ENCODE measurements at regions not wholly inside any gene's neighbourhood (a gene's known extent, or its start where the extent isn't known, plus 50 kb on each side); places are given as distances from the start of the nearest gene placed in this dataset.

DNA sequence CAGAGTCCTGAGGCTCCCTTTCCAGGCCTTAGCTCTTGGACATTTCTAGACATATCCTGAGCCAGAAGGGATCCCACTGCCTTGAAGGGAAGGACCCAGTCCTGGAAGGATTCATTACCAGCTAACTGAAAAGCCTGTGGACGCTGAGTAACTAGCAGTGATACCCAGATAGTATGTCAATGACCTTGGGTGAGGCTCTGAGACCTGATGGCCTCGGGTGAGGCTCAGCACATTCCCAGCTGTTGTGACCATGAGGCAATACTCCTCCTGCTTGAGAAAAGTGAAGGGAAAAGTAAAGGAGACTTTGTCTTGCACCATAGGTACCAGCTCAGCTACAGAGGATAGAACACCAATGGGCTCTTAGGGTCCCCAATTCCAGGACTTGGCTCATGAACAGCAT is 268.1 kb downstream of the DKK2 start:
- DNase-seq (ENCODE audit: low read depth in 2 of 2), result no peak

DNA sequence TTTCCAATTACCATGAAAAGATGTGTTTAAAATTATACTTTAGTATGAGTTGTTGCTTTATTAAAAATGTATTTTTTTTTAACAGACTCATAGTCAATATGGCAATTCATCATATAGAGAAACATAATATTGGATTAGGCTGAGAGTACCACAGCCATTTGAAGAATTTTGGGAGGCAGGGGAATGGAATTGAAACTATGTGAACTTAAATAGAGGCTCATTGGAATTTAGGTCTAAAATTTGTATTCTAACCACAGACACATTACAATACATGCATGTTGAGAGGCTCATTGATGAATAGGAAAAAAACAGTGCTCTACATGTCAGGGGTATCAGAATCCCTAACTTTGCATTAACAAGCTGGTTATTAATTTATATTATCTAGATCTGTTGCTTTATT is 269.6 kb downstream of the DKK2 start:
- no peak for DNase-seq (ENCODE audit: low read depth in 2 of 2)

DNA sequence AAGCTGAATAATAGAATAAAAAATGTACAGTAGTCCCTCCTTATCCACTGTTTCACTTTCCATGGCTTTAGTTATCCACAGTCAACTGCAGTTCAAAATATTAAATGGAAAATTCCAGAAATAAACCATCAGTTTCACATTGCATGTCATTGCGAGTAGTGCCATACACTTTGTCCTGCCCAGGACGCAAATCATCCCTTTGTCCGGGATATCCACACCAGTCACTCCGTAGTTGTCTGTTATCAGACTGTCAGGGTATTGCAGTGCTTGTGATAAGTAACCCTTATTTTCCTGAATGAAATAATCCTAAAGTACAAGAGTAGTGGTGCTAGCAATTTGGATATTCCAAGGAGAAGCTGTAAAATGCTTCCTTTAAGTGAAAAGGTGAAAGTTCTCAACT is 271.3 kb downstream of the DKK2 start:
- no peak for DNase-seq (ENCODE audit: low read depth in 2 of 2)

DNA sequence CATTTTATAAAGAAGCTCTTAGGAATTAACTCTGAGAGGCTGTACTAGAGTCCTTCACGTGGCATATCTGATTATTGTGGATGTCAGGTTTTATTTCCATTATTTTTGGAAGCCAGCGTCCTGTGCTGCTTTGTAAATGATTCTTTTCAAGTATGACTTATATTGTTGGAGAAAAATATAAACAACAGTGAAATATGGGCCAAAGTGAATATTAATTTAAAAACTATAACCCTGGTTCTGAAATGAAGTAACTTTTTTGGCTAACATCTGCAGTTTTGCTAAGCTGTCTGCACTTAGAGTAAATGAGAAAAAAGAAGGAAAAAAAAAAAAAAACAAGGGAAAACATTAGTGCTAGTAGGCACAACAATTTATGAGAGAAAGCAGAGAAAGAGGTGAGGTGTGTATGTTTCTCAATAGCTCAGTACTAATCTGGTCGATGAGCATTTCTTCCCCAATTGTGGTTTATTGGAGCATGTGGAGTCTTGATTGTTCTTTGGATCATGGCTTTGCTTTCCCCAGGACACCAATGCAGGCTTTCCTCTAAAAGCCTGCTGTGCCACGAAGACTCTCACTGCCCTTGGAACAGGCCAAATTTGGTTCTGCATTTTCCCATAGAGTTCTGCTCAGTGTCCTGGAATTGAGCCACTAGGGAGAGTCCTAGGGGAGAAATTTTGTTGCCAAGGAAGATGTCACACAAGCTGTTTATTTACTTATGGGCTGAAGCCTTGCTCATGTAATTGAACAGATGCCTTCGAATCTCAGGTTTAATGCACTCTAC is 273.3 kb downstream of the DKK2 start:
- no peak for DNase-seq (ENCODE audit: low read depth in 2 of 2)

DNA sequence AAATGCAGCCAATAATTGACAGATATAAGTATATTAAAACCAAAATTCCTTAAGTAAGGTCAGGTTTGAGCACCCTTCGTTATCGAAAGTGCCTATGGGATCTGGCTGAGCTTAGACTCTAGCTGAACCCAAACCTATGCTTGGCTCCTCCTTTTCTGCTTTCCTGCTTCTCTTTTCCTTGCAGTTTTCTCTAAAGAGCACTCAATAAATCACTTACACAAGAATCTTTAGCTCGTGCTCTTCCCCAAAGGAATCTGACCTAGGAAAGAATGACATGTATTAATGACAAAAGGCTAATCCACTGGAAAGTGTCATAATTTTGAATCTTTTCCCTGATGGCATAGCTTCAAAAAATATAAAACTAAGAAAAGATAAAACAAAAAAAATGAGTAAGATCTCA is 282.7 kb downstream of the DKK2 start:
- DNase-seq (ENCODE audit: low read depth in 2 of 2), result no peak

DNA sequence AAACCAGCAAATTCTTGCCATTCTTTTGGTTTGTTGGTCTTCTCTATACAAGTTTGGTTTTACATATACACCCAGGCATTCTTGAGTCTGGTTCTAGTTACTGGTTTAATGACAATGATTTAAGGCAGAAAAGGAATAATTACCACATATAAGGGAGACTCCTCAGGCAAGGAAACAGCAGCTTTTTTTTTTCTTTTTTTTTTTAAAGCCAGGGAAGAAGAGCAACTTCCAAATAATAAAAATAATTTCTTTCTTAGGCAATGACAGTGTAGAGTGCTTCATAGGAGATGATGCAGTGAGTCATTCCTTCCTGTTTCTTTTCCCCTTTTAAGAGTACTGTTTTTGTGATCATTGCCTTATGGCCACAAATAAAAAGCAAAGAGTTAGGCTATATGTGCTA is 289.7 kb downstream of the DKK2 start:
- no peak for DNase-seq (ENCODE audit: low read depth in 2 of 2)

DNA sequence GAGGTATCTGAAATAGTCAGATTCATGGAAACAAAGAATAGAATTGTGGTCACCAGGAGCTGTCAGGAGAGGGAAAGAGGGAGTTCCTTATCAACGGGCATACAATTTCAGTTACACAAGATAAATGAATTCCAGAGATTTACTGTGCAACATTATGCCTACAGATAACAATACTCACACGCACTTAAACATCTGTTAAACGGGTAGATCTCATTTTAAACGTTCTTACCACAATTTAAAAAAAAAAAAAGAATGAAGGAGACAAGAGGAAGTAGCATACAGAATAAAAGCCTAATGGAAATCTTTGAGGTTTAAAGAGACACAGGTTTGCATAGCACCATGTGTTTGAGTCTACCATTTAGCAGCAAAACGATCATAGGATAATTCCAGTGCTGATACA is 298.0 kb downstream of the DKK2 start:
- DNase-seq (ENCODE audit: low read depth in 2 of 2), result no peak

DNA sequence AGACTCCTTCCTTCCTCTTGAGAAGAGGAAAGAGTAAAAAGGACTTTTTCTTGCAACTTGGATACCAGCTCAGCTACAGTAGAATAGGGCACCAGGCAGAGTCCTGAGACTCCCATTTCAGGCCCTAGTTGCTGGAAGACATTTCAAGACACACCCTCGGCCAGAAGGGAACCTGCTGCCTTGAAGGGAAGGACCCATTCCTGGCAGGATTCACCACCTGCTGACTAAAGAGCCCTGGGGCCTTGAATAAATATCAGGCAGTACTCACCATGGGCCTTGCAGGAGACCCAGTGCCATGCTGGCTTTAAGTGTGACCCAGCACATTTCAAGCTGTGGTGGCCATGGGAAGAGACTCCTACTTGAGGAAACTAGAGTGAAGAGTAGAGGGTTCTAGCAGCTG is 317.6 kb downstream of the DKK2 start:
- no peak for DNase-seq (ENCODE audit: low read depth in 2 of 2)

DNA sequence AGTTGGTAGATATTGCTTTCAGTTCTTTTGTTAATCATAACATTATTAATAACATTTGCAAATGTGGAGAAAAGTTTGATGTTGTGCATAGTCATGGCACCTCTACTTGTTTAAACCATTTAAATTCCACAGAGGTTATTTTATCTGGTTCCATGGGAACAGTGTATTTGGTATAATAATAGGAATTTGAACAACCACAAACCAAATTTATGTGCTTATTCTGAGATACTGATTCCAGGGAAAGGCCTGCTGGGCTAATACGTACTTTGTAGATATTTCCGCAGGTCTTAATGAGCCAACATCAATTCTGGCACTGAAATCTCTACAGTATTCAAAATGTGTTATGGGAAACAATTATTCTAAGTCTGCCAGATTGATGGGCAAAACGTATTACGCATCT is 319.0 kb downstream of the DKK2 start:
- DNase-seq (ENCODE audit: low read depth in 2 of 2), result no peak

DNA sequence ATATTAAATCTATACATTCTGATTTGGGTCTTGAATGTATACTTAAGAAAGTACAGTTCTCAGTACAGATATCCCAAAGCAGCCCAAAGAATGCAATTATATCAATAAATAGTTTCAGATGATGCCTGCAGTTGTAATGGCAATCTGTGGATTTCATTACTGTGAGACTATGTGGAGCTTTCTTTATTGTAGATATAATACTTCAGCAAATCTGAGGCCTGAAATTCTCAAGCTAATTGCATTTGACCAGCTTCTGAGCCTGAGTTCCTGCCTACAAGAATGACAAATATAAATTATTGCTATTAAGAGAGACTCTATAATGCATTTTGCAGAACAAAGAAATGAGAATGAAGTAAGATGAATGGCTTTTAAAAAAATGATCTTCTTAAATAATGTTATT is 320.3 kb downstream of the DKK2 start:
- DNase-seq (ENCODE audit: low read depth in 2 of 2), result no peak

DNA sequence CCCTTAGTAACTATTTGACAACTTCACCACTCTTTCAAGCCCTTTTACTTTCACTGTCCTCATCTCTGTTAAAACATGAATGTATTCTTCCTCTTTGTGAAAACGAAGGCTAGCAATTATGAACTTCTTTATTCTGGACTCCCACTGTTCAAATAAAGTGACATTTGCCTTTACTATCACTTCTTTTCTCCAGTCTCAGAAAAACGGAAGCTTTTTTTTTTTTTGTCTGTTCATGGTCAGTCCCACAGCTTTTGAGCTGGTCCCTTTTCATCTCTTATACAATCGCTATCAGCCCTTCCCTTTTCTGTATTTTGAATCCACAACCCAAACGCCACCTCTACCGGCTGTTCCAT is 327.7 kb downstream of the DKK2 start:
- DNase-seq (ENCODE audit: low read depth in 2 of 2), result no peak

DNA sequence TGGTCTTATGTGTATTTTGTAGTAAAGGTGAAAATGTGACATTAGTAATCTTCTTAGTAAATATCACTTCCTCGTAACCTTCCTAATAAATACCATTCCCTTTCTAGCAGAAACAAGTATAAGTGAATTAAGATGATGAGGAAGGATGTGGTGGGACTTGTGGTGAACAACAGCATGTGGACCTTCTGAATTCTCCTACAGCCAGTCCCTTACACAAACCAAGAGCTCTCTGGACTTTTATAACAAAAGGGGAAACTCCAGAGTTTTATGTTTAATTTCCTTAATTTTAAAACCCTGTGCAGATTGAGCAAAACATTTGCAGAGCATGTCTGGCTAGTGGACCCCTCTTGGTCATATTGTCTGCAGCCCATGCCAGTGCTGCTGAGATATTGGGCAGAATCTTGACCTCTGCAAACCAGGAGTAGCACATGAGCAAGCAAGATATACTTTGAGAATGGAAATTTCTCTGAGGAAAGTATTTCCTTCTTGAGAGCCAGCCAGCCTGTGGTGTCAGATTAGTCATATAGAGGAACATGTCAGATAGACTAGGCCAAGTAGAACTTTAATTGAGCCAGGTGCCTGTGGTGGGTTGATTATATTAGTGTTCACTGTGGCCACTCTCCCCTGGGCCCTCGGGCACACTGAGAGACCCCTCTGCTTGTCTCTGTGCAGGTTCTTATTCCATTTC is 328.2 kb downstream of the DKK2 start:
- no peak for DNase-seq (ENCODE audit: low read depth in 2 of 2)

DNA sequence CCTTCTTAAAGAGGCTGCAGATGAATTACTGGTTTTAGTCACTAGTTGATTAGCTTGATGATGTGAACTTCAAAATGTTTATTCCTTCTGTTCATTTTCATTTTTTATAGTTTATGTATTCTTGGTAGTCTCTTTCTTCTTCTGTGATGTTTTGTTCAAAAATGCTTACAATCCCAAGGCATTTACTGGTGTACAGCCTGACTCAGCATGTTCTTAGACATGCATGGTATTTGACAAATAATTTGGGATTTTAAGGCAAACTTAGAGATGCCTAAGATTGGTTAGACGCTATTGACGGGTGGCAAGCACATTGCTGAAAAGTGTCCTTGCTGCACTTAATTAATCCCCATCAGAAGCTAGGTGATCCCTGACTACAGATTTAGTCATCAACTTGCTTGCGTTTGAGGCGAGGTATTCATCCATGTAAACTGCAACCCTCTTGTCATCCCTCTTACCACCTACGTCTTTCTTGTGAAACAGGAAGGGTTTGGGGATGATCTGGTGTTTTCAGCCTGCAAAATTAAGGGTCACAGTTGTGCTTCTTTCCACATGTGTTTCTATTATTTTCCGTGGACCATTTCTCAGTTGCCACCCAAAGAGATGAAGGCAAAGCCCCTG is 331.8 kb downstream of the DKK2 start:
- no peak for DNase-seq (ENCODE audit: low read depth in 2 of 2)

DNA sequence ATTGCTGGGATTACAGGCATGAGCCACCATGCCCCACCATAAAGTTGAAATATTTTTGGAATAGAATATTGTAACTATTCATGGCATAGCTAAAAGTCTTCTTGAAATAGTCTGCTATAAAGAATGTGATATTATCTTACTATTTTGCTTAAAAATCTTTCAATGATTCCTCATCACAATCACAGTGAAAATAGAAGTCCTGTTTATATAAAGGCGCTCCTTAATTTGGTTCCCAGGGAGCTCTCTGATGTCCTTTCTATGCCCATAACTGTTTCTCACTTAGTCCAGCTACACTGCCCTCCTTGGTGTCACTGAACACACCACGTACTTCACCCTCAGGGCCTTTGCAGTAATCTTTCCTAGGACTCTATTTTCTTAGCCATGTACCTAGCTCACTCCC is 331.7 kb upstream of the GIMD1 start:
- DNase-seq (ENCODE audit: low read depth in 2 of 2), result no peak

DNA sequence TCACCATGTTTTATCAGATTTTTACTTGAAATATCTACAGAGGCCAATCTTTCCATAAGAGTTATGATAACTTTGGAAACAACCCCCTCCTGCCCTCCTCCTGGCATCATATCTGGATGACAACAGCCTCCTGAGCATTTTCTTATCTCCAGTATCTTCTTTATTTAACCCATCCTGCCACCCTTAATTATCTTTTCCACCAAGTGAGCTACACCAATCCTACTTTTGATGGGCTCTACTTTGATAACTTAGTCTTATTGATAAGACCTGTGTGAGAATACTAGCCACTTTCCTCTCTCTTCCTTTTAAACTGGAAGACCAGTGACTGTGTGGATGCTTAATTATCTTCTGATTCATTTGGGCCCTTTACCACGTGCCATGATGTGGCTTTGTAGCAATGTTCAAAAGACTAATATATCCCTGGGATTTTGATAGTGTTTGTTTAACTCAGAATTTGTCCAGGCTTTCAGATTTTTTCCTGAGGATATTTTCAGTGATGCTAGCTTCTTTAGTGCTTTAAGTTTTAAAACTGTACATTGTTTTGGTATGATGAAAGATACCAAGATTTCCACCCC is 330.1 kb upstream of the GIMD1 start:
- no peak for DNase-seq (ENCODE audit: low read depth in 2 of 2)

DNA sequence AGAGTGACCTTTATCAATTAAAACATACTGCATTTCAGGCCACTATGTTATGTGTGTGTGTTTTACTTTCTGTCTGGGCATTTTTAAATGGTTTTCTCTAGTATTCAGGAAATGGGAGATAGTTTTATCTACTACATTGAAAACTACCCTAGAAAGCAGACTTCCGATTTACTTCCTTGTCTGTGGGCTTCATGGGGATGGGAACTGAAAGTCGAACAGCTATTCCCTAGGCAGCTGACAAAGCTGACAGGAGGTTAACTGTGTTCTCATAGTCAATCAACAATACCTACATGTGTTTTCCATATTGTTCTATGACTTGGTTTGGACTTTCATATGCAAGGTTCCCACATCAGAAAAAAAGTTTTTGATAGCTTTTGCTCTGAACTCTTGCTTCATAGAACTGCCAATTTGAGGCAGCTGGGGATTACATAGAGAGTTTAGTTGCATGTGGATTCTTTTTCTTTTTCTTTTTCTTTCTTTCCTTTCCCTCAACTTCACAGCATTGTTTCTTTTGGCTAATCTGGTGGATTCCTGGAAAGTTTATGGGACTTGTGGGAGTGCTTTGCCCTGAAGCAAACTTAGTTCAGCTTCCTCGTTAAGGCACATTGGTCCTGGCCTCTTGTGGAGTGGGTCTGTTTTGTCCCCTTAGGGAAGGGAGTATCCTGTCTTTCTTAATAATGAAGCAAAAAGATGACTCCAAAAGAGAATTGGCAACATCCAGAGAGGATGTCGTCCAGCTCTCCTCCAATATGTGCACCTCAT is 327.1 kb upstream of the GIMD1 start:
- no peak for DNase-seq (ENCODE audit: low read depth in 2 of 2)

DNA sequence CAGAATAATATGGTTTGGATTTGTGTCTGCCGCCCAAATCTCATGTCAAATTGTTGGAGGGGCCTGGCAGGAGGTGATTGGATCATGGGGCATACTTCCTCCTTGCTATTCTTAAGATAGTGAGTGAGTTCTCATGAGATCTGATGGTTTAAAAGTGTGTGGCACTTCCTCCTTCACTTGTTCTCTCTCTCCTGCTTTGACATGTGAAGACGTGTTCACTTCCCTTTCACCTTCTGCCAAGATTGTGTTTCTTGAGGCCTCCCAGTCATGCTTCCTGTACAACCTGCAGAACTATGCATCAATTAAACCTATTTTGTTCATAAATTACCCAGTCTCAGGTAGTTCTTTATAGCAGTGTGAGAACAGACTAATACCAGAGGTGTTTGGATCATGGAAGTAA is 325.7 kb upstream of the GIMD1 start:
- no peak for DNase-seq (ENCODE audit: low read depth in 2 of 2)

DNA sequence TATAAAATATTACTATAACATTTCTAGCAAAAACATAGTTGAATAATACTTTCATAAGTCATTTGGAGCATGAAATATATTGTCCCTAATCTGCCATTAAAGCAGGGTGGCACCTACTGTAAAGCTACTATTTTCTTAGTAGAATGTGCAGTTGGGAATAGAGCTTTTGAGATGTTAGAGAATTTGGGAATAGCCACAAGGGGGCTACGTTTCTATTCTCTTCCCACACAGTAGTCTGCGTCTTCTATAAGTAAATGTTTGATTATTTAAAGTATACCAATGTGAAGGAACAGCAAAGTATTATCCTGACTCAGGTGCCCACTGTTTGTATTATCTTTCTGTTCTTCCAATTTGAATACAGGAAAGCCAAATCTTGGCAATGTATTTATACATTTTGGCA is 323.2 kb upstream of the GIMD1 start:
- DNase-seq (ENCODE audit: low read depth in 2 of 2), result no peak

DNA sequence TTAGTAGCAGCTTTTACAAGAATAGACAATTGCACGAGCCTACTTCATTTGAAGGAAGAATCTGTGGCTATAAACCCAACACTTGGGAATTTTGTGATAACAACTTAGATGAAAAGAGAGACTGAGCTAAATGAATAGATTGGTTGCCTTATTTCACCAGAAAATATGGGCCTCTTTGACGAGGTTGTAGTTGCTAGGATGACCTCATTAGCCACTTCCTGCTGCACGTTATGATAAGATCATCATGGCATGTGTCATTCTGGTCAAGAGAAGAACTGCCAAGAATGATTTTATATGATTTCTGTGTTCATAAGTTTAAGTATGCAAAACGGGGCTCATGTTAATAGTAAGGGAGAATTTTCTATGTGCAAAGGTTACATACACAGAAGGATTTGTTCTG is 321.9 kb upstream of the GIMD1 start:
- DNase-seq (ENCODE audit: low read depth in 2 of 2), result no peak

DNA sequence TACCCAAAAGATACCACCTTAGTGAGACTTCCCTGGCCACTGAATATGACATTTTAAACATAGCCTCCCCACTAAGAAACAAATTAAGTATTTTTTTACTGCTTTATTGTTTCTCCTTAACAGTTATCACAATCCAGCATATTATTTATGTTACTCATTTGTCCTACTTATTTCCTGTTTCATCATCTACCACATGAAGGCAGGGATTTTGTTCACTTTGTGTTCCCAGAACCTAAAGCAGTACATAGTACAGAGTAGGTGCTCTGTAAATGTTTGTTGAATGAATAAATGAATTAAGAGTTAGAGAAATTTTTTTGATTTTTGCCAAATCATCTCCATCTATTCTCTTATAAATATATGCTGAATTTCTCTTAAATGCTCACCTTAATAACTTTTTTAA is 318.4 kb upstream of the GIMD1 start:
- DNase-seq (ENCODE audit: low read depth in 2 of 2), result no peak

DNA sequence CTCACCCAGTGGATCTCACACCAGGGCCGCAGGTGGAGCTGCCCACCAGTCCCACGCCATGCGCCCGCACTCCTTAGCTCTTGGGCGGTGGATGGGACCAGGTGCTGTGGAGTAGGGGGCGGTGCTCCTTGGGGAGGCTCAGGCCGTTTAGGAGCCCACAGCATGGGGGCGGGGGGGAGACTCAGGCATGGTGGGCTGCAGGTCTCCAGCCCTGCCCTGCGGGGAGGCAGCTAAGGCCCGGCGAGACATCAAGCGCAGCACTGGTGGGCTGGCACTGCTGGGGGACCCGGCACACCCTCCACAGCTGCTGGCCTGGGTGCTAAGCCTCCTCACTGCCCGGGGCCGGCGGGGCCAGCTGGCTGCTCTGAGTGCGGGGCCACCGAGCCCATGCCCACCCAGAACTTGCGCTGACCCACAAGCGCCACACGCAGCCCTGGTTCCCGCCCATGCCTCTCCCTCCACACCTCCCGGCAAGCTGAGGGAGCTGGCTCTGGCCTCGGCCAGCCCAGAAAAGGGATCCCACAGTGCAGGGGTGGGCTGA is 312.9 kb upstream of the GIMD1 start:
- DNase-seq (ENCODE audit: low read depth in 2 of 2), result no peak

DNA sequence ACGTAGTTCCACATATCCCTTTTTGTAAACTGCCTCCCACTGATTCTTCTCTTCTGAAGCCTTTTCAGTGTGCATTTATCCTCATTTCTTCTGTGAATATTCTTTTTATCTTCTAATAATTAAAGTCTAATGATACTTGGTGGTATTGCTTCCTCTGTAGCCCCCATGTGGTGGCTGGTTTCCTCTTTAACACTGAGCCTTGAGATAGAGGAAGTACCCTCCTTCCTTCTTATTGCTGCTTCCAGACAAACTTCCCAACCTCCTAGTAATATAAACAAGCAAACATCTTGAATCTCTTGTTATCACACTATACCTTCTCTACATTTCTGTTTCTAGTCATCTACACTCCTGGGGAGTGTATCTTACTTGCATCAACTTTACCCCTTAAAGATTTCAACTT is 310.5 kb upstream of the GIMD1 start:
- no peak for DNase-seq (ENCODE audit: low read depth in 2 of 2)

Data from stimulated activated CD4-positive, alpha-beta T cell treated with anti-CD3 and anti-CD28 coated beads, Interleukin-1b, Interleukin-23, amount 100 ng/mL, for 4 hours (primary cell).